ENCODE measurements at regions not wholly inside any gene's neighbourhood (a gene's known extent, or its start where the extent isn't known, plus 50 kb on each side); places are given as distances from the start of the nearest gene placed in this dataset.

GRCh38 chr4:139611391-139611790, 54.2 kb upstream of the MGST2 start:
- CTCF ChIA-PET: no interaction called here
- no peak overlapping the region for H3K27ac Mint-ChIP-seq
- no peaks in the 10 kb centered on the region for H3K4me1 ChIP-seq (ENCODE audit: control insufficient read depth in 2 of 2, insufficient read depth in 2 of 2, low read length in 2 of 2)
- no peak overlapping the region for H3K27ac ChIP-seq (ENCODE audit: low read depth, low read length)
- intact Hi-C loops (cut with micrococcal nuclease): no loop called here
- no peaks in the 10 kb centered on the region for H3K36me3 ChIP-seq (ENCODE audit: control insufficient read depth in 2 of 3, insufficient read depth in 3 of 3, low read length in 3 of 3)
- no peak overlapping the region for H3K4me3 Mint-ChIP-seq
- no peaks in the 10 kb centered on the region for H3K27me3 ChIP-seq (ENCODE audit: control insufficient read depth in 2 of 2, insufficient read depth in 2 of 2, low read length in 2 of 2)
- no peak for DNase-seq
- H3K36me3 Mint-ChIP-seq: peaks cover 0 to 4% (median 3%) of the 10 kb centered on the region in 5 donors
- peaks cover 6 to 32% (median 15%) of the 10 kb centered on the region in 5 donors for H3K27me3 Mint-ChIP-seq
- H3K4me3 ChIP-seq (ENCODE audit: low read length): no peak overlapping the region
- no peaks in the 10 kb centered on the region for H3K9me3 ChIP-seq (ENCODE audit: control insufficient read depth in 2 of 3, low read length in 3 of 3)
- peaks cover 0 to 4% (median 0%) of the 10 kb centered on the region in 11 donors for H3K9me3 Mint-ChIP-seq
- POLR2A ChIA-PET: no interaction called here
- peaks cover 7 to 9% (median 8%) of the 10 kb centered on the region in 7 donors for H3K4me1 Mint-ChIP-seq
- no peak for ATAC-seq

GRCh38 chr4:139609647-139610046, 53.6 kb upstream of the SETD7 start:
- H3K4me3 Mint-ChIP-seq: no peak overlapping the region
- H3K4me1 Mint-ChIP-seq: peaks cover 12 to 20% (median 17%) of the 10 kb centered on the region in 7 donors
- DNase-seq: no peak
- no peak for ATAC-seq
- H3K36me3 ChIP-seq (ENCODE audit: control insufficient read depth in 2 of 3, insufficient read depth in 3 of 3, low read length in 3 of 3): no peaks in the 10 kb centered on the region
- no peak overlapping the region for H3K4me3 ChIP-seq (ENCODE audit: low read length)
- peaks cover 0 to 5% (median 3%) of the 10 kb centered on the region in 5 donors for H3K36me3 Mint-ChIP-seq
- no peaks in the 10 kb centered on the region for H3K27me3 ChIP-seq (ENCODE audit: control insufficient read depth in 2 of 2, insufficient read depth in 2 of 2, low read length in 2 of 2)
- H3K9me3 ChIP-seq (ENCODE audit: control insufficient read depth in 2 of 3, low read length in 3 of 3): no peaks in the 10 kb centered on the region
- H3K9me3 Mint-ChIP-seq: peaks cover 0 to 4% (median 0%) of the 10 kb centered on the region in 11 donors
- intact Hi-C loops (cut with micrococcal nuclease): loop anchor here in 1 of 2 donors (10.0 kb wide), 1 partner anchor 1245 kb away; no protein-coding TSS in a partner anchor
- H3K27ac Mint-ChIP-seq: no peak overlapping the region
- ChIA-PET POLR2A (no interaction called here), CTCF (no interaction called here)
- H3K27ac ChIP-seq (ENCODE audit: low read depth, low read length): no peak overlapping the region
- H3K4me1 ChIP-seq (ENCODE audit: control insufficient read depth in 2 of 2, insufficient read depth in 2 of 2, low read length in 2 of 2): no peaks in the 10 kb centered on the region
- H3K27me3 Mint-ChIP-seq: peaks cover 10 to 32% (median 15%) of the 10 kb centered on the region in 5 donors

- Mint-ChIP-seq H3K27ac (no peak overlapping the region), H3K27me3 (peaks cover 9 to 32% (median 15%) of the 10 kb centered on the region in 5 donors), H3K9me3 (peaks cover 0 to 4% (median 0%) of the 10 kb centered on the region in 11 donors), H3K4me3 (peak overlapping the region in 3 of 10 donors; percentile 22 to 77 (median 34)), H3K36me3 (peaks cover 0 to 5% (median 3%) of the 10 kb centered on the region in 5 donors), H3K4me1 (peaks cover 13 to 20% (median 17%) of the 10 kb centered on the region in 7 donors)
- POLR2A ChIA-PET: interaction anchor here (0.7 kb wide), 1 partner anchor 99 kb away, joined by 3 read pairs; no protein-coding TSS in a partner anchor
- no peaks in the 10 kb centered on the region for H3K4me1 ChIP-seq (ENCODE audit: control insufficient read depth in 2 of 2, insufficient read depth in 2 of 2, low read length in 2 of 2)
- H3K36me3 ChIP-seq (ENCODE audit: control insufficient read depth in 2 of 3, insufficient read depth in 3 of 3, low read length in 3 of 3): no peaks in the 10 kb centered on the region
- ATAC-seq (no peak), DNase-seq (no peak)
- CTCF ChIA-PET: interaction anchor here (0.6 kb wide), 1 partner anchor 9 kb away, joined by 4 read pairs; no protein-coding TSS in a partner anchor
- intact Hi-C loops (cut with micrococcal nuclease): loop anchor here in 1 of 2 donors (10.0 kb wide), 1 partner anchor 1247 kb away; no protein-coding TSS in a partner anchor
- H3K9me3 ChIP-seq (ENCODE audit: control insufficient read depth in 2 of 3, low read length in 3 of 3): no peaks in the 10 kb centered on the region
- no peak overlapping the region for H3K27ac ChIP-seq (ENCODE audit: low read depth, low read length)
- no peaks in the 10 kb centered on the region for H3K27me3 ChIP-seq (ENCODE audit: control insufficient read depth in 2 of 2, insufficient read depth in 2 of 2, low read length in 2 of 2)
- H3K4me3 ChIP-seq (ENCODE audit: low read length): no peak overlapping the region
Observed at GRCh38 chr4:139607502-139608060, 51.6 kb upstream of the SETD7 start.

GRCh38 chr4:139606579-139607501, 50.8 kb upstream of the SETD7 start:
- peak; percentile 55 for ATAC-seq
- peak overlapping the region; percentile 29 for H3K4me3 ChIP-seq (ENCODE audit: low read length)
- DNase-seq: peak in 3 of 9 donors; percentile 3 to 12 (median 4)
- no peaks in the 10 kb centered on the region for H3K9me3 ChIP-seq (ENCODE audit: control insufficient read depth in 2 of 3, low read length in 3 of 3)
- H3K27me3 ChIP-seq (ENCODE audit: control insufficient read depth in 2 of 2, insufficient read depth in 2 of 2, low read length in 2 of 2): no peaks in the 10 kb centered on the region
- CTCF ChIA-PET: interaction anchor here (0.6 to 2.4 kb wide), 4 partner anchors 10 to 76 kb away, joined by 3 to 11 read pairs (median 4); no protein-coding TSS in a partner anchor
- POLR2A ChIA-PET: interaction anchor here (0.7 to 0.9 kb wide), 2 partner anchors 49 to 98 kb away, joined by 3 read pairs; no protein-coding TSS in a partner anchor
- no peaks in the 10 kb centered on the region for H3K36me3 ChIP-seq (ENCODE audit: control insufficient read depth in 2 of 3, insufficient read depth in 3 of 3, low read length in 3 of 3)
- H3K9me3 Mint-ChIP-seq: peaks cover 0 to 4% (median 0%) of the 10 kb centered on the region in 11 donors
- H3K36me3 Mint-ChIP-seq: peaks cover 0 to 5% (median 3%) of the 10 kb centered on the region in 5 donors
- intact Hi-C loops (cut with micrococcal nuclease): loop anchor here in 1 of 2 donors (10.0 kb wide), 1 partner anchor 1248 kb away; no protein-coding TSS in a partner anchor
- no peak overlapping the region for H3K27ac ChIP-seq (ENCODE audit: low read depth, low read length)
- H3K4me1 ChIP-seq (ENCODE audit: control insufficient read depth in 2 of 2, insufficient read depth in 2 of 2, low read length in 2 of 2): no peaks in the 10 kb centered on the region
- peak overlapping the region; percentile 74 to 90 (median 85) for H3K4me3 Mint-ChIP-seq
- H3K4me1 Mint-ChIP-seq: peaks cover 13 to 20% (median 17%) of the 10 kb centered on the region in 7 donors
- H3K27me3 Mint-ChIP-seq: peaks cover 4 to 32% (median 15%) of the 10 kb centered on the region in 5 donors
- H3K27ac Mint-ChIP-seq: peak overlapping the region in 7 of 9 donors; percentile 1 to 67 (median 47)

DNA sequence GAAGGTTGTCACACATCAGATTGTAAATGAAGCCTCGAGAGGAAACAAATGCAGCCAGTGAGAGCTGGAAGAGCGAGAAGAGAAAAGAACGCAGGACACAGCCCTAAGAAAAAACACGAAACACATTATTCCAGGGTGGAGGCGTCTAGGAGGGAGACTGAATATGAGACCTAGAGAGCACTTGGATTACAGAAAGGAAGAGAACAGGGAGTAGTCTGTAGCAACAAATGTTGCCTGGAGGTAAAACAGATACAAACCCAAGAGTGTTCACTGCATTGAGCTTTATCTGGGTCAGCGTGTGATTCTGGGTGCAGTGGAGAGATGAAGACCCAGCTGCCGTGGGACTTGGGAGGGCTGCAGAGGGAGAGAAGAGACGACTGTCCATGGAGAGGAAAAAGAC, 50.1 kb upstream of the SETD7 start:
- peaks cover 0 to 5% (median 3%) of the 10 kb centered on the region in 5 donors for H3K36me3 Mint-ChIP-seq
- peaks cover 0 to 4% (median 0%) of the 10 kb centered on the region in 11 donors for H3K9me3 Mint-ChIP-seq
- Histone ChIP-seq H3K9me3 (ENCODE audit: control insufficient read depth in 2 of 3, low read length in 3 of 3) (no peaks in the 10 kb centered on the region), H3K36me3 (ENCODE audit: control insufficient read depth in 2 of 3, insufficient read depth in 3 of 3, low read length in 3 of 3) (no peaks in the 10 kb centered on the region), H3K27me3 (ENCODE audit: control insufficient read depth in 2 of 2, insufficient read depth in 2 of 2, low read length in 2 of 2) (no peaks in the 10 kb centered on the region), H3K4me3 (ENCODE audit: low read length) (peak overlapping the region; percentile 29), H3K4me1 (ENCODE audit: control insufficient read depth in 2 of 2, insufficient read depth in 2 of 2, low read length in 2 of 2) (no peaks in the 10 kb centered on the region), H3K27ac (ENCODE audit: low read depth, low read length) (no peak overlapping the region)
- POLR2A ChIA-PET: interaction anchor here (0.9 kb wide), 1 partner anchor 48 kb away, joined by 3 read pairs; no protein-coding TSS in a partner anchor
- no peak for ATAC-seq
- H3K27ac Mint-ChIP-seq: peak overlapping the region in 6 of 9 donors; percentile 1 to 61 (median 24)
- CTCF ChIA-PET: interaction anchor here (0.8 to 2.4 kb wide), 4 partner anchors 11 to 75 kb away, joined by 3 to 11 read pairs (median 4); no protein-coding TSS in a partner anchor
- H3K27me3 Mint-ChIP-seq: peaks cover 4 to 29% (median 15%) of the 10 kb centered on the region in 5 donors
- peaks cover 13 to 20% (median 17%) of the 10 kb centered on the region in 7 donors for H3K4me1 Mint-ChIP-seq
- intact Hi-C loops (cut with micrococcal nuclease): loop anchor here in 1 of 2 donors (10.0 kb wide), 1 partner anchor 1249 kb away; no protein-coding TSS in a partner anchor
- H3K4me3 Mint-ChIP-seq: peak overlapping the region; percentile 74 to 90 (median 85)
- no peak for DNase-seq
